ENCODE measurements at regions not wholly inside any gene's neighbourhood (a gene's known extent, or its start where the extent isn't known, plus 50 kb on each side); places are given as distances from the start of the nearest gene placed in this dataset.
"Not testable (repeated sequence)": the region's sequence is repeated elsewhere in the genome, so short reads cannot be mapped to it uniquely, and the experiment has no call there.

- no peak for DNase-seq
Measured at GRCh38 chr5:38681029-38681706, 124.7 kb upstream of the LIFR start.

GRCh38 chr5:38681966-38682365, 125.5 kb upstream of the LIFR start:
- no peak for DNase-seq

- no peak for DNase-seq
Measured at GRCh38 chr5:38686658-38687057, 130.2 kb upstream of the LIFR start.

GRCh38 chr5:38692346-38692745, 135.9 kb upstream of the LIFR start:
- DNase-seq: no peak

GRCh38 chr5:38692781-38693527, 136.5 kb upstream of the LIFR start:
- DNase-seq: no peak

DNA sequence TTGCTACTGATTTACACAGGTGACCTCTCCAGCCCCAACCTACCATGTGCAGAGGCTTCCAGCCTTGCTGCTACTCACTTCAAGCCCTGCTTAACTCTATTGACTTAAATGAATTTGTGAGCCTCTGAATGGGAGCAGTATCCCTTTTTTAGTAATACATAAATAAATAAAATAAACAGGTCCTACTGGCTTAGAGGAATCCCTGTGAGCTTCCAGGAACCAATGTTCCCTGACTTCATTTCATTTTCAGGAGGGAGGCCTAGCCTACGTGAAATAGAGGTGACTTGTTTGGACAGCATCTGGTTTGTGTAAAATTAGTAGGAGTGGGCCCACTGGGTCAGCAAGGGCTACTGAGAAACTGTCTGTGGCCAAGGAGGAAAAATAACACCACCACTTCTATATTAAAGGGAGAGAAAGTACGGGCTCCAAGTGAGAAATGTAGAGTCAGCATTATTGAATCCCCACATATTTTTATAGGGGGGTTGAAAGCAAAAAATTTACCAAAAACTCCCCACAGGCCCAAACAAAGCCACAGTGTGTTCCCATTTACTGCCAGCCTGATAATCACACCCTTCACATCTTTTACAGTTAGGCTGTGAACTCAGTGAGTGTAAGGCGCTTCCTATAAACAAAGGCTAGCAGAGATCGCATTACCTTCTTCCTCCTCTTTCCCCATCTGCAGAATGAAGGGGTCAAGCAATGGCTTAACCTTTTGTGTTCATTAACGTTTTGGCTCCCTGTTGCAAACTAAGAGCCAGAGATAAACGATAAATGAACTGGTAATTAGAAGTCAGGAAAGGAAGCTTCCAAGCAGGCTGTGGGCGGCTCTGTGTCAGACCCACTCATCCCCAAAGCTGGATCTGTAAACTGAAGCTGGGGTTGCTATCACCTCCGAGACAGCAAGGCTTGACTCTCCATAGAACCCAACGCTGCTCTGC, 138.8 kb upstream of the LIFR start:
- DNase-seq: no peak

- no peak for DNase-seq
Measured at GRCh38 chr5:38697013-38697412, 140.6 kb upstream of the LIFR start.

DNA sequence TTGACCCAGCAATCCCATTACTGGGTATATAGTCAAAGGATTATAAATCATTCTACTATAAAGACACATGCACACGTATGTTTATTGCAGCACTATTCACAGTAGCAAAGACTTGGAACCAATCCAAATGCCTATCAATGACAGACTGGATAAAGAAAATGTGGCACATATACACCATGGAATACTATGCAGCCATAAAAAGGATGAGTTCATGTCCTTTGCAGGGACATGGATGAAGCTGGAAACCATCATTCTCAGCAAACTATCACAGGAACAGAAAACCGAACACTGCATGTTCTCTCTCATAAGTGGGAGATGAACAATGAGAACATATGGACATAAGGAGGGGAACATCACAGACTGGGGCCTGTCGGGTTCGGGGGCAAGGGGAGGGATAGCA, 140.3 kb upstream of the OSMR start:
- not testable (repeated sequence) for DNase-seq

DNA sequence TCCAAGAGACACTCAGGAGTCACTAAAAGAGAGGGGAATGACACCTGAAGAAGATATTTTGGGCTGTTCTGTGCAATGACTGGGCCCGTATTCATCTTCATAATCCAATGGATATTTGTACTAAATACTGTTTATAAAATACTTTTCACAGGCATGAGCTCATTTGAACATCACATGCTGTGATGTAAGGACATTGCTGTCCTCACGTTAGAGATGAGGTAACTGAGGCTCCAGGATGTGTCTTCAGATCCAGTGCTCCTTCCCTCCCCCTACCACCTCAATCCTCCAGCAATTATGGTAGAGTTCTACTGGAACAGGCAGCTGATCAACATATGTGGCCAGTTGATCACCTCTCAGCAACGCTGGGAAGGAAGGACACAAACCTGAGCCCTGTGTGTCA, 139.4 kb upstream of the OSMR start:
- no peak for DNase-seq

DNA sequence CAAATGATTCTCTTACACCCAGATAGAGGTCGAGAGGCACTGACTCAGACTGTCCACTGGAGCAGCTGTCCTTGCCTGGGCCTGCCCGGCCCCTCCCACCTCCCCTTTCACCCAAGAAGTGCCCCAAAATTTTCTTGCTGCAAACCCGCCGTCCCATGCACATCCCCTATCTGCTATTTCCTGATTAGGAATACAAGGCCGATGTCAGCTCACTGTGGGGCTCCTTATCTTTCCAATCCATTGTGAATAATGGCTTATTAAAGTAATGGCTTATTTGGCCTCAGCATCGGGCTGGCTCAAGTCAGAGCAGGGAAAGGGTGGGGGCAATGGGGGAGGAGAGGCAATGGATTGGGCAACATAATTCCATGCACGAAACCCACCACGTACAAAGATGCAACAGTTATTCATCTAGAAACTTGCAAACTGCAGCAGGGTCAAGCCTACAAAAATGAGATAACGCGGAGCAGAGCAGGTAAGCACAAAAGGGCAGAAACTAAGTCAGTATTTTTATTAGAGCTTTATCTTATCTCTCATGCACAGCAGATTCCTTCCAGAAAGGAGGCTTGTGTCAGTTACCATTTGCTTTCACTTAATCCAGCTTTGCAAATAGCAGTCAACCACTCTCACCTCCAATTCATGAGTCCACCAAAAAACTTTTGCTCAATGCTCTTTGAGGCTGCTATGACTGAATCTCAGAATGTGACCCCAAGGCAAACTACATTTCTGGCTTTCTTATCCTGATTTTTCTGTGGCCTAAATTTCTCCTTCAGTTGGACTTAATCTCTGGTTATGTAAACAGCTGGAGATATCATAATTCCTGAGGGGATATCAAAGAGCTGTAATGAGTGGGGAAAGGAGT, 138.2 kb upstream of the OSMR start:
- DNase-seq: no peak

DNA sequence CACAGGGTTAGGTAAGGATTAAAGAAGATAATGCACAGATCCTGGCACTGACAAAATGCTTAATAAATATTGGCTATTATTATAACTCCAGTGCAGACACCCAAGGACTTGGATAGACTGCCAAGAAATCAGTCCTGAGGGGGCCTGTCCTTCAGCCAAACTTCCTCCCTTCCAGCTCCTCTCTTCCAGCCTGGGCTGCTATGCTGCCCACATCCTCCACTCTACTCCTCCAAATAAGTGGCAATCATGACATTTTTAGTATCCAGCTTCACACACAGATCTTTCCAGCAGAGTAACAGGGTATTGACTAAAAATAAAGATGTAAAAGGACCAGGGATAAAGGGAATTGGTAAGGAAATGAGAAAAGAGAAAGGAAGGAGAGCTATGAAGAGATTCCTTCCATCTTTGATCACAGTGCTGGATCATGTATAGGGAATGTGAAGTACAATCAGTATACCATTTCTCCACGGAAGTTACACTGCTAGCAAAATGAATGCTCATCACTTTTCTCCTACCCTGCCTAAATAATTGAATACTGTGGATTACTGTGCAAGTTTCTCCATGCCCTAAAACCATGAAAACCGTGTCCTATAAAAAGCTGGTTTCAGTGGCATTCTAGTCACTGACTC, 136.0 kb upstream of the OSMR start:
- DNase-seq: no peak

DNA sequence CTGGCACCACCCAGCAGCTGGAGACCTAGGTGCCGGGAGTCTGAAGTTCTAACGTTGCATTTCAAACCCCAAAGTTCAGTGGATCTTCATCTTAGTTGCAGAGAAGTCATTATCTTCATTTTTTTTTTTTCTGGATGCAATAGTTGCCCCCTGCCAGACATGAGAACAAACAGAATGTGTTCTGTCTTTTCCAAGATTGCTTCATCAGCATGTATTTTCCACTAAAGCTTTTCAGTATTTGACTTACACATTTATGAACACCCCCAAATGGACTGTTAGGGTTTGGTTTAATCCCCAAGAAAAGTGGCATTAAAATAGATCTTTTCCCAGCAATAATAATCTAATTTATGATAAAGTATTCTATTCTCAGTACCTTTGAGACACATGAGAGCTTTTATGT, 135.2 kb upstream of the OSMR start:
- DNase-seq: no peak

DNA sequence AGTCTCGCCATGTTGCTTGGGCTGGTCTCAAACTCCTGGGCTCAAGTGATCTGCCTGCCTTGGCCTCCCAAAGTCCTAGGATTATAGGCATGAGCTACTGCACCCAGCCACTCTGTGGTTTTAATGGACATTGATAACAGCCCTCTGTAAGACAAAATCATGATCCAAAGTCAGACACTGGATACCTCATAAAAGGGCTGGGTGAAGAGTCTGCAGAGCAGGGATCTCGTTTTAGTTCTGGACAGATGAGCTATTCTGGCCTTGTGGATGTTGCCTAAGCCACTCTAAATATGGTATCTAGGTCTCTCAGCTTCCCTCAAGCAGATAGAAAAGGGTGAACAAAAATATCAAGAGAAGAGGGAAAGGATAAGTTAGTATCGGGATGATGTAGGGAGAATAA, 133.4 kb upstream of the OSMR start:
- DNase-seq: no peak

DNA sequence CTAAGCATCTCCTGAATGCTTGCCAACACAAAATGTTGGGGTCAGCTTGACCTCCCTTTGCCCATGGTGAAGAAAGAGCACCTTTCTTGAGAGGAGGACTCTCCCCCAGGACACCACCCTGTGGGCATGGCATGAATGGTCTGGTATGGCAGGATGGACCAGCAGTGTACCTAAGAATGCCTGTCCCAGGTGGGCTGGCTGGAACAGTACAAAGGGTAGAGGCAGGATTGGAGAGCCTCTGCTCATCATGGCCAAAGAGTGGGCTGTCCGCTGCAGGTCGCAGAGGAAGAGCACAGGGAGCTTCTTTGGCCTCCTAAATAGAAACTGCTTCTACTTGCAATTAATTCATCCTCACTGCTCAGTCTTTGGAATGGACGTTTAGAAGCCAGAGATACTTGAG, 131.6 kb upstream of the OSMR start:
- DNase-seq: no peak

- no peak for DNase-seq
Measured at GRCh38 chr5:38714703-38715355, 131.0 kb upstream of the OSMR start.

DNA sequence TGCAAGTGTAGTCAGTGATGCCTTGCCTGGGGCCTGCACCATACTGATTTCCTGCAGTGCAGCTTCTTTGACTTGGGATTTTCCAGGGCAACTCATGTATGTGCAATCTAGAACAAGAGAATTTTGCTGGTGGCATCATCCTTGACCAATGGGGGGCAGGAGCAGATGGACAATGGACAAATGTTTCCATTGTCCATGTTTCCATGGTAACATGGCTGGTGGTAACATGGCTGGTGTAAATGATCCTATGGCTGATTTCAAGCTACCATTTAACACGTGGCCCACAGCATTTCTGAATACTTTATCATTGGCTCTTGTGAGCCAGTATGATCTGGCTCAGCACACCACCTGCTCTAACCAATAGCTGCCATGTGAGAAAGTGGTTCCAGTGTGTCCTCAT, 130.1 kb upstream of the OSMR start:
- DNase-seq: no peak

DNA sequence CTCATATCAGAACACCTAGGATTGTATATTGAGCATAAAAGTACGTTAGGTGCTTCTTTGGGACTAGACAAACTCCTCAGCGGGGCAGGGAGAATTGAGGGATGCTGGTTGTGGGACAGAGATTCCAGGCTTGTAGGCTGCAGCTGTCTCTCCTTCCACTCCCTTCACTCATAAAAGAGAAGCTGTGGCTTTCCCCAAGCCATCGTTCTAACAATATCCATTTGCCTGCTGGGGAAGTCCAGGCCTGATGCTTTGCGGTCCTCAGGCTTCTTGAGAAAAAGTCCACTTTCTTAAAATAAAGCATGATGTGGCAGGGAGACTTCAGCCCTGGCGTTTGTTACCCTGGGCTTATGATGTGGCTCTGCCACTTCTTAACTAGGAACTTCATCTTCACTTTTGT, 129.3 kb upstream of the OSMR start:
- DNase-seq: no peak

- no peak for DNase-seq
Measured at GRCh38 chr5:38718771-38719391, 126.9 kb upstream of the OSMR start.

DNA sequence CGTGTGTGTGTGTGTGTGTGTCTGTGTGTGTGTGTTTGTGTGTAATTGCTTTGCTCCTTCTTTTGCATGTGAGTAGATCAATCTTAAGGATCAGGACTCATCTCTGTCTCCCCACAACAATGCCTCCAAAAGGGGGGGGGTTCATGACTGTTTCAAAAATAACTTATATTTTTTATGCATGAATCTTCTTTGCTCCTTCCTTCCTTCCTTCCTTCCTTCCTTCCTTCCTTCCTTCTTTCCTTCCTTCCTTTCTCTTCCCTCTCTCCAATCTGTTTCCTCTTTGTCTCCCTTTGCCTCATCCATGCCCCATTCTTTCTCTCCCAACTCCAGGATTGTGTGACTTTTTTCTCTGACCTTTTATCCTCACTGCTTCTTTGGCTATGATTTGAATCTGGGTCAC, 126.4 kb upstream of the OSMR start:
- DNase-seq: no peak

GRCh38 chr5:38719916-38720315, 125.9 kb upstream of the OSMR start:
- DNase-seq: no peak

Data from inflammatory macrophage treated with lipopolysaccharide for 4 hours (primary cell).